Fibroblast of lung (primary cell): ENCODE measurements at regions not wholly inside any gene's neighbourhood (a gene's known extent, or its start where the extent isn't known, plus 50 kb on each side); places are given as distances from the start of the nearest gene placed in this dataset.

ENCODE experiments used
- DNase-seq, 2 donors: peaks; one replicate each; pipeline versions ENCODE4 v3.0.0 to v3.0.0-alpha.2; 2010; ENCODE audit warnings: low read depth in 2 of 2
- H2AFZ ChIP-seq: 2 replicates; pipeline ENCODE4 v1.5.1; 2012; ENCODE audit warnings: low read length, control low read depth, inconsistent platforms
- H3K27ac ChIP-seq: 2 replicates; pipeline ENCODE4 v1.5.1; 2011; ENCODE audit warnings: low read length, control low read depth; ENCODE audit not compliant: insufficient read depth
- H3K27me3 ChIP-seq: 2 replicates; pipeline ENCODE4 v1.5.1; 2011; ENCODE audit warnings: mild to moderate bottlenecking, low read length; ENCODE audit not compliant: control insufficient read depth, insufficient read depth
- H3K36me3 ChIP-seq: 2 replicates; pipeline ENCODE4 v1.5.1; 2011; ENCODE audit warnings: low read length; ENCODE audit not compliant: control insufficient read depth, insufficient read depth
- H3K4me1 ChIP-seq: 2 replicates; pipeline ENCODE4 v1.5.1; 2011; ENCODE audit warnings: low read length; ENCODE audit not compliant: control insufficient read depth, insufficient read depth; ENCODE audit errors: extremely low read depth
- H3K4me2 ChIP-seq: 2 replicates; pipeline ENCODE4 v1.5.1; 2011; ENCODE audit warnings: low read length, control low read depth; ENCODE audit not compliant: insufficient read depth; ENCODE audit errors: extremely low read depth
- H3K4me3 ChIP-seq, 4 experiments: fragments of 200-600 bp in 1 of 4; sonication (generic) in 1 of 4; replicated peaks in 1 of 4; 2 replicates each; pipeline ENCODE4 v1.5.1; 2011 to 2016; ENCODE audit warnings: low read length in 4 of 4, low read depth in 3 of 4, mild to moderate bottlenecking in 3 of 4, control low read depth in 2 of 4, inconsistent platforms in 1 of 4, mixed read lengths in 1 of 4; ENCODE audit not compliant: insufficient read depth in 1 of 4; ENCODE audit errors: control extremely low read depth in 1 of 4
- H3K79me2 ChIP-seq: 2 replicates; pipeline ENCODE4 v1.5.1; 2012; ENCODE audit warnings: mild to moderate bottlenecking, low read length, inconsistent platforms; ENCODE audit not compliant: control insufficient read depth, insufficient read depth
- H3K9ac ChIP-seq: 2 replicates; pipeline ENCODE4 v1.5.1; 2011; ENCODE audit warnings: mild to moderate bottlenecking, low read length, control low read depth; ENCODE audit not compliant: insufficient read depth
- H3K9me3 ChIP-seq: 2 replicates; pipeline ENCODE4 v1.5.1; 2012; ENCODE audit warnings: low read depth, low read length; ENCODE audit not compliant: control insufficient read depth, insufficient read depth
- H4K20me1 ChIP-seq: 2 replicates; pipeline ENCODE4 v1.5.1; 2011; ENCODE audit warnings: low read length; ENCODE audit not compliant: control insufficient read depth, insufficient read depth; ENCODE audit errors: extremely low read depth
- CTCF ChIP-seq, 2 donors: IDR thresholded peaks in 1 of 2; conservative IDR thresholded peaks in 1 of 2; 1 replicate in 1 of 2; 2 replicates in 1 of 2; pipeline ENCODE4 v1.5.1; 2011 to 2012; ENCODE audit warnings: low read length in 2 of 2, control low read depth in 1 of 2, inconsistent platforms in 1 of 2, low read depth in 1 of 2, mild to moderate bottlenecking in 1 of 2
- EZH2 ChIP-seq: IDR thresholded peaks from 2 replicates; pipeline ENCODE4 v1.5.1; 2012; ENCODE audit warnings: low read length, control low read depth, mild to moderate bottlenecking; ENCODE audit errors: missing control alignments

GRCh38 chr6:124877468-124877867 lies 84.8 kb upstream of the RNF217 start:
- H3K9ac ChIP-seq = no peak overlapping the region
- no peak overlapping the region for H3K27ac ChIP-seq
- no peak for DNase-seq
- no peaks in the 10 kb centered on the region for H3K9me3 ChIP-seq
- TF ChIP-seq EZH2 (no peak), CTCF (conservative IDR thresholded peaks at IDR 0.05 in 1 of 2, IDR thresholded peaks at IDR 0.05 in 1 of 2; ENCODE audit: low read depth in 1 of 2, low read length in 2 of 2) (no peak)
- H2AFZ ChIP-seq = no peak overlapping the region
- H3K4me2 ChIP-seq = no peak overlapping the region
- H3K36me3 ChIP-seq = no peaks in the 10 kb centered on the region
- peaks cover 5% of the 10 kb centered on the region for H3K4me1 ChIP-seq
- no peaks in the 10 kb centered on the region for H4K20me1 ChIP-seq
- H3K79me2 ChIP-seq = no peaks in the 10 kb centered on the region
- no peak overlapping the region for H3K4me3 ChIP-seq
- no peaks in the 10 kb centered on the region for H3K27me3 ChIP-seq

GRCh38 chr6:124879110-124879991 lies 82.9 kb upstream of the RNF217 start:
- H3K4me2 ChIP-seq = no peak overlapping the region
- DNase-seq = no peak
- no peaks in the 10 kb centered on the region for H3K27me3 ChIP-seq
- no peaks in the 10 kb centered on the region for H3K36me3 ChIP-seq
- H2AFZ ChIP-seq = no peak overlapping the region
- H3K79me2 ChIP-seq = no peaks in the 10 kb centered on the region
- no peak overlapping the region for H3K9ac ChIP-seq
- no peak overlapping the region for H3K4me3 ChIP-seq
- peaks cover 5% of the 10 kb centered on the region for H3K4me1 ChIP-seq
- no peaks in the 10 kb centered on the region for H3K9me3 ChIP-seq
- TF ChIP-seq CTCF (conservative IDR thresholded peaks at IDR 0.05 in 1 of 2, IDR thresholded peaks at IDR 0.05 in 1 of 2; ENCODE audit: low read depth in 1 of 2, low read length in 2 of 2) (no peak), EZH2 (no peak)
- no peaks in the 10 kb centered on the region for H4K20me1 ChIP-seq
- no peak overlapping the region for H3K27ac ChIP-seq

- DNase-seq = no peak
- H3K27me3 ChIP-seq = no peaks in the 10 kb centered on the region
- H4K20me1 ChIP-seq = no peaks in the 10 kb centered on the region
- H3K4me1 ChIP-seq = peaks cover 5% of the 10 kb centered on the region
- TF ChIP-seq EZH2 = no peak
- TF ChIP-seq CTCF (conservative IDR thresholded peaks at IDR 0.05 in 1 of 2, IDR thresholded peaks at IDR 0.05 in 1 of 2; ENCODE audit: low read depth in 1 of 2, low read length in 2 of 2) = no peak
- H3K27ac ChIP-seq = no peak overlapping the region
- H3K79me2 ChIP-seq = no peaks in the 10 kb centered on the region
- no peak overlapping the region for H3K4me2 ChIP-seq
- H3K36me3 ChIP-seq = no peaks in the 10 kb centered on the region
- no peak overlapping the region for H3K9ac ChIP-seq
- no peak overlapping the region for H3K4me3 ChIP-seq
- H3K9me3 ChIP-seq = no peaks in the 10 kb centered on the region
- no peak overlapping the region for H2AFZ ChIP-seq
Observed at GRCh38 chr6:124879992-124880355, 82.3 kb upstream of the RNF217 start.
